ENCODE measurements at regions not wholly inside any gene's neighbourhood (a gene's known extent, or its start where the extent isn't known, plus 50 kb on each side); places are given as distances from the start of the nearest gene placed in this dataset.

DNA sequence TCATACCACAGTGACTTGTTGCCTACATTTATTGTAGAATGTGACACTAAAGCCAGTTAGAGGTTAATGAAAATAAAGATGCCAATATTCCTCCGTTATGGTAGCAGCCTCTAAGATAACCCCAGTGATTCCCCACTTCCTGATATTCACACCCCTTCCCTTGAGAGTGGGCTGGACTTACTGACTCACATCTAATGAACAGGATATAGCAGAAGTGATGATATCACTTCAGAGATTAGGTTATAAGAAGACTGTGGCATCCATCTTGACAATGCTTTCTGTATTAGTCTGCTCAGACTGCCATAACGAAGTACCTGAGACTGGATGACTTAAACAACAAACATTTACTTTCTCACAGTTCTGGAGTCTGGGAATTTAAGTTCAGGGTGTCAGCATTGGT, 149.6 kb upstream of the MTNR1B start:
- Histone ChIP-seq H3K9me3 (no peaks in the 10 kb centered on the region), H3K27ac (no peak overlapping the region), H3K27me3 (no peaks in the 10 kb centered on the region), H3K4me3 (no peak overlapping the region), H3K4me1 (no peaks in the 10 kb centered on the region), H3K36me3 (no peaks in the 10 kb centered on the region)
- TF ChIP-seq, protein P1, sequence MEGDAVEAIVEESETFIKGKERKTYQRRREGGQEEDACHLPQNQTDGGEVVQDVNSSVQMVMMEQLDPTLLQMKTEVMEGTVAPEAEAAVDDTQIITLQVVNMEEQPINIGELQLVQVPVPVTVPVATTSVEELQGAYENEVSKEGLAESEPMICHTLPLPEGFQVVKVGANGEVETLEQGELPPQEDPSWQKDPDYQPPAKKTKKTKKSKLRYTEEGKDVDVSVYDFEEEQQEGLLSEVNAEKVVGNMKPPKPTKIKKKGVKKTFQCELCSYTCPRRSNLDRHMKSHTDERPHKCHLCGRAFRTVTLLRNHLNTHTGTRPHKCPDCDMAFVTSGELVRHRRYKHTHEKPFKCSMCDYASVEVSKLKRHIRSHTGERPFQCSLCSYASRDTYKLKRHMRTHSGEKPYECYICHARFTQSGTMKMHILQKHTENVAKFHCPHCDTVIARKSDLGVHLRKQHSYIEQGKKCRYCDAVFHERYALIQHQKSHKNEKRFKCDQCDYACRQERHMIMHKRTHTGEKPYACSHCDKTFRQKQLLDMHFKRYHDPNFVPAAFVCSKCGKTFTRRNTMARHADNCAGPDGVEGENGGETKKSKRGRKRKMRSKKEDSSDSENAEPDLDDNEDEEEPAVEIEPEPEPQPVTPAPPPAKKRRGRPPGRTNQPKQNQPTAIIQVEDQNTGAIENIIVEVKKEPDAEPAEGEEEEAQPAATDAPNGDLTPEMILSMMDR (IDR thresholded peaks at IDR 0.05), result no peak
- TF ChIP-seq POLR2AphosphoS5 (IDR thresholded peaks at IDR 0.05) (no peak), POLR2A (IDR thresholded peaks at IDR 0.05) (no peak), EP300 (IDR thresholded peaks at IDR 0.05) (no peak)
- DNase-seq, result no peak
- intact Hi-C loops (cut with DNase I; ENCODE audit: low total_unique reads), result no loop called here
- 52 to 75% (median 54%) methylated on average over 2 of the region's 2 CpGs for WGBS, 5 donors

DNA sequence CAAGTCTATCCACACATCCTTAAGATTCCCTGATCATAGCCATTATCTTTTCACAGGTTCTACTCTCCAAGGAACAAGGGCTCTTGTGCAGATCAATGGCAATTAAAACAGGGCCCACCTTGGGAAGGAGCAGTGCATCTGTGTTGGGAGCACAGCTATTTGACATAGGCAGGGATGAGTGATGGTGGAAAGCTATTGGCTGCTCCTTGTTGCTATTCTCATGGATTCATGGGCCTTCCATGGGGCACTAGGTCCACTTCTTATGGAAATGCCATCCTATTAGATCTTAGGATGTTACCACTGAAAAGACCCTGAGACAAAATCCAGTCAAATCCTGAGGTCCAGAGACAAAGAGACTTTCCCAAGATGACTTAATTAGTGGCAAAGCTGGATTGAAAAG, 148.6 kb upstream of the MTNR1B start:
- Histone ChIP-seq H3K27me3 (no peaks in the 10 kb centered on the region), H3K9me3 (no peaks in the 10 kb centered on the region), H3K36me3 (no peaks in the 10 kb centered on the region), H3K4me1 (no peaks in the 10 kb centered on the region), H3K27ac (no peak overlapping the region), H3K4me3 (no peak overlapping the region)
- DNase-seq, result no peak
- intact Hi-C loops (cut with DNase I; ENCODE audit: low total_unique reads), result no loop called here
- TF ChIP-seq POLR2A (IDR thresholded peaks at IDR 0.05), result no peak
- TF ChIP-seq POLR2AphosphoS5 (IDR thresholded peaks at IDR 0.05), result no peak
- TF ChIP-seq, protein P1 (IDR thresholded peaks at IDR 0.05), result no peak

DNA sequence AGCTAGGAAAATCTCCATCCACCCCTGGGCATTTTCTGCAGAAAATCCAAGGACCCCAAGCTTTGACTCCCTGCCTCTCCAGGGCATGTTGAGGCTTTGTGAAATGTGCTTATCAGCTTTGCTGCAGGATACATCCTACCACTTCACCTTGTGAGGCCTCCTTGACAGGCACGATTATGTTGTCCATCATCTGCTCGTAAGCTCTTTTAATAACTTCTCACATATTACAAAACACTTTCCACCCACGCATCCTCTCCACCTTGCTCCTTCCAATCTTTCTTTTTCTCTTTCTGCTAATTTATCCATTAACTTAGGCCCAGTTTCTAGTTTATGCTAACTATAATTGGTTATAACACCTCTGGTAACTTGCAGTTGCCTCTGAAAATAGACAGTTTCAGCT, 147.0 kb upstream of the MTNR1B start:
- WGBS, 5 donors, result 85 to 93% (median 91%) methylated on average over 3 of the region's 3 CpGs
- no peak overlapping the region for H3K27ac ChIP-seq
- intact Hi-C loops (cut with DNase I; ENCODE audit: low total_unique reads), result no loop called here
- no peaks in the 10 kb centered on the region for H3K27me3 ChIP-seq
- TF ChIP-seq, protein P1 (IDR thresholded peaks at IDR 0.05), result no peak
- TF ChIP-seq EP300 (IDR thresholded peaks at IDR 0.05), result no peak
- no peak for TF ChIP-seq POLR2A (IDR thresholded peaks at IDR 0.05)
- no peak for TF ChIP-seq POLR2AphosphoS5 (IDR thresholded peaks at IDR 0.05)
- DNase-seq, result no peak
- H3K4me1 ChIP-seq, result peaks cover 0 to 7% (median 0%) of the 10 kb centered on the region in 4 donors
- no peaks in the 10 kb centered on the region for H3K36me3 ChIP-seq
- no peak overlapping the region for H3K4me3 ChIP-seq
- no peaks in the 10 kb centered on the region for H3K9me3 ChIP-seq

DNA sequence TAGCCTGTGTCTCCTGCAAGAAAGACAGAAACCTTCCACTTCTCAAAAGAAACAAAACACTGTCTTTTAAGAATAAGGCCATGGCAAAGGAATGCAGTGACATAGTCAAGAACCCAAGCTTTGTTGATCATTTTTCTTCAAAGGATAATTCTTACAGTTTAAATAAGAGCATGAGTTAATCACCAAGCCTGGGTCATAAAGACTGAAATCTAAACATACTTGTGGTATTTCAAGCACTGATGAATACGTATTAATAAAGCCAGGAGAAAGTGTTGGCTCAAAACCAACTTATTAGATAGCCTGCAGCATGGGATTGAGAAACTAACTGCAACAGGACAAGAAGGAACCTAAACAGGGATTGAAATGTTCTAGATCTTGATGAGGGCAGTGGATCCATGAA, 143.3 kb upstream of the MTNR1B start:
- Histone ChIP-seq H3K4me3 (no peak overlapping the region), H3K27ac (no peak overlapping the region), H3K27me3 (no peaks in the 10 kb centered on the region), H3K9me3 (no peaks in the 10 kb centered on the region), H3K4me1 (peaks cover 0 to 30% (median 6%) of the 10 kb centered on the region in 4 donors), H3K36me3 (no peaks in the 10 kb centered on the region)
- no peak for TF ChIP-seq POLR2AphosphoS5 (IDR thresholded peaks at IDR 0.05)
- TF ChIP-seq EP300 (IDR thresholded peaks at IDR 0.05), result no peak
- TF ChIP-seq POLR2A (IDR thresholded peaks at IDR 0.05), result no peak
- TF ChIP-seq, protein P1 (IDR thresholded peaks at IDR 0.05), result no peak
- intact Hi-C loops (cut with DNase I; ENCODE audit: low total_unique reads), result no loop called here
- WGBS, 5 donors, result 10 to 32% (median 22%) methylated on average over 1 of the region's 1 CpG
- no peak for DNase-seq

All from stomach (tissue), 8 donors.